ENCODE measurements at regions not wholly inside any gene's neighbourhood (a gene's known extent, or its start where the extent isn't known, plus 50 kb on each side); places are given as distances from the start of the nearest gene placed in this dataset.
A peak's percentile ranks its signal among the peaks of the same experiment; 100 is the strongest.
"Not testable (repeated sequence)": the region's sequence is repeated elsewhere in the genome, so short reads cannot be mapped to it uniquely, and the experiment has no call there.

DNA sequence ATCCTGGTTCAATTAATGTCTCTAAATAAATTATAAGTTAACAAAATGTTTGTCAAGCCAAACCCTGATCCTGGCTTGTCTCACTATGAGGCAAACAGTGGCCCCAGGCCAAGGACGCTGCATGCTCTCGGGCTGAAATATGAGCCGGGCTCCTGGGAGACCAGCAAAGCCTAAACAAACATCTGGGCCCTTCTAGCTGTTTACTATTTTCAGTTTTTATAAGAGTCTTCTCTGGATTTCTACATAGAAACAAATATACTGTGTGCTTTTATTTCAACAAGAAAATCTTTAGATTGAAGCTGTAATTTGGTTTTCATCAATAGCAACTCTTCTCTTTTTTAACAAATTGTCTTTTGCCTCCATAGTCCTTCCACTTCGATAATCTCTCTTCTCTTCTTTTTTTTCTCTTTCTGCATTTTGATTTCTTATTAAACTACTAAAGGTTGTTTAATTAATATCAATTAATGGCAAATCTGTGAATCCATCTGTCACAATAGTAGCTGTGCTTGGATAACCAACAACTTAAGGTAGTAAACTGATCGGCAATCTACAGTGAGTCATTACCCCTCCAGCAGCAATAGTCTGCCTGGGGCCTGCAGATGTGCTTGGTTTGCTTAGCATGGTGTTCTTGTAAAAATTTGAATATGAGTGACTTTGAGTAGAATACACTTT, 83.3 kb upstream of the DNAJC1 start:
- Histone ChIP-seq H3K36me3 (ENCODE audit: control insufficient read depth, insufficient read depth, low read length) (no peaks in the 10 kb centered on the region), H3K4me1 (ENCODE audit: control insufficient read depth, insufficient read depth, low read length, poor library complexity, severe bottlenecking) (peaks cover 6% of the 10 kb centered on the region), H3K4me3 (ENCODE audit: extremely low read depth, insufficient read depth, low read length, poor library complexity, severe bottlenecking) (no peak overlapping the region), H3K9me3 (ENCODE audit: control insufficient read depth, low read length) (no peaks in the 10 kb centered on the region), H3K27ac (ENCODE audit: low read depth, low read length, severe bottlenecking) (no peak overlapping the region)
- WGBS, 2 experiments (ENCODE audit: insufficient coverage in 2 of 2), result 19% methylated on average over 2 of the region's 5 CpGs; no CpG with 5 or more reads in 1 of the 2 experiments

DNA sequence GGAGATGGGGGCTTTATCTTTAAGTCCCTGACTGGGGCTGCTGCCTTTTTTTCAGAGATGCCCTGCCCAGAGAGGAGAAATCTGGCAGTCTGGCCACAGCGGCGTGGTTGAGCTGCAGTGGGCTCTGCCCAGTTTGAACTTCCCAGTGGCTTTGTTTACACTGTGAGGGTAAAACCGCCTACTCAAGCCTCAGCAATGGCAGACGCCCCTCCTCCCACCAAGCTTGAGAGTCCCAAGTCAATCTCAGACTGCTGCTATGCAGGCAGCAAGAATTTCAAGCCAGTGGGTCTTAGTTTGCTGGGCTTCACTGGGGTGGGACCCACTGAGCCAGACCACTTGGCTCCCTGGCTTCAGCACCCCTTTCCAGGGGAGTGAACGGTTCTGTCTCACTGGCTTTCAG, 76.4 kb upstream of the DNAJC1 start:
- WGBS, 2 experiments (ENCODE audit: insufficient coverage in 2 of 2), result 24 to 30% methylated on average over 4 of the region's 5 CpGs
- not testable (repeated sequence) for H3K36me3 ChIP-seq (ENCODE audit: control insufficient read depth, insufficient read depth, low read length); H3K4me1 ChIP-seq (ENCODE audit: control insufficient read depth, insufficient read depth, low read length, poor library complexity, severe bottlenecking); H3K27ac ChIP-seq (ENCODE audit: low read depth, low read length, severe bottlenecking); H3K4me3 ChIP-seq (ENCODE audit: extremely low read depth, insufficient read depth, low read length, poor library complexity, severe bottlenecking); H3K9me3 ChIP-seq (ENCODE audit: control insufficient read depth, low read length)

- WGBS, 2 experiments (ENCODE audit: insufficient coverage in 2 of 2), result 100% methylated on average over 1 of the region's 1 CpG; no CpG with 5 or more reads in 1 of the 2 experiments
- H3K27ac ChIP-seq (ENCODE audit: low read depth, low read length, severe bottlenecking), result no peak overlapping the region
- H3K4me1 ChIP-seq (ENCODE audit: control insufficient read depth, insufficient read depth, low read length, poor library complexity, severe bottlenecking), result no peaks in the 10 kb centered on the region
- no peaks in the 10 kb centered on the region for H3K36me3 ChIP-seq (ENCODE audit: control insufficient read depth, insufficient read depth, low read length)
- H3K4me3 ChIP-seq (ENCODE audit: extremely low read depth, insufficient read depth, low read length, poor library complexity, severe bottlenecking), result no peak overlapping the region
- peaks cover 4% of the 10 kb centered on the region for H3K9me3 ChIP-seq (ENCODE audit: control insufficient read depth, low read length)
Observed at GRCh38 chr10:22071332-22071731, 67.8 kb upstream of the DNAJC1 start.

GRCh38 chr10:22067091-22067490, 63.6 kb upstream of the DNAJC1 start:
- Histone ChIP-seq H3K4me3 (ENCODE audit: extremely low read depth, insufficient read depth, low read length, poor library complexity, severe bottlenecking) (no peak overlapping the region), H3K9me3 (ENCODE audit: control insufficient read depth, low read length) (no peaks in the 10 kb centered on the region), H3K36me3 (ENCODE audit: control insufficient read depth, insufficient read depth, low read length) (no peaks in the 10 kb centered on the region), H3K27ac (ENCODE audit: low read depth, low read length, severe bottlenecking) (no peak overlapping the region), H3K4me1 (ENCODE audit: control insufficient read depth, insufficient read depth, low read length, poor library complexity, severe bottlenecking) (no peaks in the 10 kb centered on the region)
- WGBS, 2 experiments (ENCODE audit: insufficient coverage in 2 of 2), result no CpG with 5 or more reads among the region's 1 CpG

DNA sequence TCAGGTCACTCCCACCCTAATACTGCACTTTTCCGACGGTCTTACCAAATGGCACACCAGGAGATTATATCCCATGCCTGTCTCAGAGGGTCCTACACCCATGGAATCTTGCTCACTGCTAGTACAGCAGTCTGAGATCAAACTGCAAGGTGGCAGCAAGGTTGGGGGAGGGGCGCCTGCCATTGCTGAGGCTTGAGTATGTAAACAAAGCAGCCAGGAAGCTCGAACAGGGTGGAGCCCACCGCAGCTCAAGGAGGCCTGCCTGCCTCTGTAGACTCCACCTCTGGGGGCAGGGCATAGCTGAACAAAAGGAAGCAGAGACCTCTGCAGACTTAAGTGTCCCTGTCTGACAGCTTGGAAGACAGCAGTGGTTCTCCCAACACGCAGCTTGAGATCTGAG, 57.5 kb upstream of the DNAJC1 start:
- not testable (repeated sequence) for H3K9me3 ChIP-seq (ENCODE audit: control insufficient read depth, low read length)

DNA sequence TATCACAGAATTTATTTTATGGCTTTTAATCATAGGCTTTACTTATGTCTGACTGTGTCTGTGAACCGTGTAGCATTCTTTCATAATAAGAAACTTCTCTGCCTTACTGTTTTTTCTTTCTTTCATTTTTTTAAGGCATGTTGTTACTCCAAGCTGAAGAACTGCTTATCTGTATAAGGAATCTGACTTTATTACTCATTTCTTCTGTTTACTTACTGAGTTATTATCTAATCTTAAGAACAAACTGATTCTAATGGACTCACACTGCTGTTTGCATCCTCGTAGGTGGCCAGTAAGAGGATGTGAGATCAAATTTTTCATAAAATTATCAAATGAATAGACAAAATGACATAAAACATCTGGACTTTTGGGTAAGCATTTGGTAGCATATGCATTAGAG, 54.7 kb upstream of the DNAJC1 start:
- H3K27ac ChIP-seq (ENCODE audit: low read depth, low read length, severe bottlenecking), result no peak overlapping the region
- no peaks in the 10 kb centered on the region for H3K36me3 ChIP-seq (ENCODE audit: control insufficient read depth, insufficient read depth, low read length)
- H3K4me1 ChIP-seq (ENCODE audit: control insufficient read depth, insufficient read depth, low read length, poor library complexity, severe bottlenecking), result no peaks in the 10 kb centered on the region
- no CpG with 5 or more reads among the region's 2 CpGs for WGBS, 2 experiments (ENCODE audit: insufficient coverage in 2 of 2)
- H3K9me3 ChIP-seq (ENCODE audit: control insufficient read depth, low read length), result peaks cover 7% of the 10 kb centered on the region
- H3K4me3 ChIP-seq (ENCODE audit: extremely low read depth, insufficient read depth, low read length, poor library complexity, severe bottlenecking), result no peak overlapping the region

More for the DNA sequence above, 57.5 kb upstream of the DNAJC1 start:
- 77 to 78% methylated on average over 6 of the region's 6 CpGs for WGBS, 2 experiments (ENCODE audit: insufficient coverage in 2 of 2)
- not testable (repeated sequence) for H3K4me3 ChIP-seq (ENCODE audit: extremely low read depth, insufficient read depth, low read length, poor library complexity, severe bottlenecking); H3K27ac ChIP-seq (ENCODE audit: low read depth, low read length, severe bottlenecking); H3K36me3 ChIP-seq (ENCODE audit: control insufficient read depth, insufficient read depth, low read length); H3K4me1 ChIP-seq (ENCODE audit: control insufficient read depth, insufficient read depth, low read length, poor library complexity, severe bottlenecking)

DNA sequence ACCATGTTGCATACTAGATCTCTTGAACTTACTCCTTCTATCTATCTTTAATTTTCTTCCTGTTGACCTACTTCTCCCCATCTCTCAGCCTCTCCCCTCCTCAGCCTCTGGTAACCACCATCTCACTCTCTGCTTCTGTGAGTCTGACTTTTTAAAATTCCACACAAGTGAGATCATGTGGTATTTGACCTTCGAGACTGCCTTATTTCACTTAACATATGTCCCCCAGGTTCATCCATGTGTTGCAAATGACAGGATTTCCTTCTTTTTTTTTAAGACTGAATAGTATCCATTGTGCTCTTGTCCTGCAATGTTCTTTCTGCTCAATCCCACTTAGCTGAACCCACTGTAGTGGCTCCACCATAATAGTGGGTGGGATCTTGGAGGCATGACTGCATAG, 51.4 kb upstream of the DNAJC1 start:
- Histone ChIP-seq H3K4me3 (ENCODE audit: extremely low read depth, insufficient read depth, low read length, poor library complexity, severe bottlenecking) (no peak overlapping the region), H3K36me3 (ENCODE audit: control insufficient read depth, insufficient read depth, low read length) (no peaks in the 10 kb centered on the region), H3K4me1 (ENCODE audit: control insufficient read depth, insufficient read depth, low read length, poor library complexity, severe bottlenecking) (no peaks in the 10 kb centered on the region), H3K9me3 (ENCODE audit: control insufficient read depth, low read length) (peaks cover 4% of the 10 kb centered on the region), H3K27ac (ENCODE audit: low read depth, low read length, severe bottlenecking) (peak overlapping the region; percentile 54)
- WGBS, 2 experiments (ENCODE audit: insufficient coverage in 2 of 2), result 83% methylated on average over 1 of the region's 1 CpG; no CpG with 5 or more reads in 1 of the 2 experiments

Measured in mesodermal cell (in vitro differentiated cells).